ENCODE measurements at regions not wholly inside any gene's neighbourhood (a gene's known extent, or its start where the extent isn't known, plus 50 kb on each side); places are given as distances from the start of the nearest gene placed in this dataset.

DNA sequence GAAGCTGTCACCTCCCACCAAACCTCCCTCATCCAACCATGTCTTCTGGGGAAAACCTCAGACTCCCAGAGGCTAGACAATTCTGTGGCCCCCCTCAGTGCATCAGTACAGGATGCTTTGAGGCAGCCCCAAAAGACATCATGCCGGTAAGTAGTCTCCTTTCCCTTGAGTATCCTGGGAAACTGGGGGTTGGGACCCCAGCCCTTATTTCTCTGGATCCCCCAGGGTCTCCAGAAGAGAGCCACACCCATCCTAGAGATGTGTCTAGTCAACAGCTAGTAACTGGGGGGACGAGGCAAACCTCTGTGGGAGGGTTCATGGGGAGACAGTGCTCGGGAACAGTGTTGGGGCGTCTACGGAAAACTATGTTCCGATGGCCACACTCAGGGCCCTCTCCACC, 974.2 kb upstream of the TMEM132C start:
- FAIRE-seq (no peak), DNase-seq (no peak)
- TF ChIP-seq, protein P1, sequence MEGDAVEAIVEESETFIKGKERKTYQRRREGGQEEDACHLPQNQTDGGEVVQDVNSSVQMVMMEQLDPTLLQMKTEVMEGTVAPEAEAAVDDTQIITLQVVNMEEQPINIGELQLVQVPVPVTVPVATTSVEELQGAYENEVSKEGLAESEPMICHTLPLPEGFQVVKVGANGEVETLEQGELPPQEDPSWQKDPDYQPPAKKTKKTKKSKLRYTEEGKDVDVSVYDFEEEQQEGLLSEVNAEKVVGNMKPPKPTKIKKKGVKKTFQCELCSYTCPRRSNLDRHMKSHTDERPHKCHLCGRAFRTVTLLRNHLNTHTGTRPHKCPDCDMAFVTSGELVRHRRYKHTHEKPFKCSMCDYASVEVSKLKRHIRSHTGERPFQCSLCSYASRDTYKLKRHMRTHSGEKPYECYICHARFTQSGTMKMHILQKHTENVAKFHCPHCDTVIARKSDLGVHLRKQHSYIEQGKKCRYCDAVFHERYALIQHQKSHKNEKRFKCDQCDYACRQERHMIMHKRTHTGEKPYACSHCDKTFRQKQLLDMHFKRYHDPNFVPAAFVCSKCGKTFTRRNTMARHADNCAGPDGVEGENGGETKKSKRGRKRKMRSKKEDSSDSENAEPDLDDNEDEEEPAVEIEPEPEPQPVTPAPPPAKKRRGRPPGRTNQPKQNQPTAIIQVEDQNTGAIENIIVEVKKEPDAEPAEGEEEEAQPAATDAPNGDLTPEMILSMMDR (IDR thresholded peaks at IDR 0.05; ENCODE audit: borderline replicate concordance, extremely low read depth, insufficient read depth): no peak
- H3K27me3 ChIP-seq (ENCODE audit: control insufficient read depth, insufficient read depth, low read length): no peaks in the 10 kb centered on the region
- no peak overlapping the region for H3K4me3 ChIP-seq (ENCODE audit: low read length in 3 of 3)
- intact Hi-C loops (cut with DNase I): no loop called here
- H3K9ac ChIP-seq (ENCODE audit: low read length in 3 of 3): no peak overlapping the region
- no peaks in the 10 kb centered on the region for H3K4me1 ChIP-seq (ENCODE audit: control insufficient read depth in 2 of 3, insufficient read depth in 2 of 3, low read depth in 1 of 3, low read length in 3 of 3)
- no peak overlapping the region for H3K27ac ChIP-seq (ENCODE audit: low read depth in 2 of 2, low read length in 2 of 2)
- no peaks in the 10 kb centered on the region for H3K36me3 ChIP-seq (ENCODE audit: control insufficient read depth in 2 of 3, insufficient read depth in 3 of 3, low read length in 3 of 3)
- H3K9me3 ChIP-seq (ENCODE audit: control insufficient read depth in 2 of 3, insufficient read depth in 1 of 3, low read length in 3 of 3): no peaks in the 10 kb centered on the region

DNA sequence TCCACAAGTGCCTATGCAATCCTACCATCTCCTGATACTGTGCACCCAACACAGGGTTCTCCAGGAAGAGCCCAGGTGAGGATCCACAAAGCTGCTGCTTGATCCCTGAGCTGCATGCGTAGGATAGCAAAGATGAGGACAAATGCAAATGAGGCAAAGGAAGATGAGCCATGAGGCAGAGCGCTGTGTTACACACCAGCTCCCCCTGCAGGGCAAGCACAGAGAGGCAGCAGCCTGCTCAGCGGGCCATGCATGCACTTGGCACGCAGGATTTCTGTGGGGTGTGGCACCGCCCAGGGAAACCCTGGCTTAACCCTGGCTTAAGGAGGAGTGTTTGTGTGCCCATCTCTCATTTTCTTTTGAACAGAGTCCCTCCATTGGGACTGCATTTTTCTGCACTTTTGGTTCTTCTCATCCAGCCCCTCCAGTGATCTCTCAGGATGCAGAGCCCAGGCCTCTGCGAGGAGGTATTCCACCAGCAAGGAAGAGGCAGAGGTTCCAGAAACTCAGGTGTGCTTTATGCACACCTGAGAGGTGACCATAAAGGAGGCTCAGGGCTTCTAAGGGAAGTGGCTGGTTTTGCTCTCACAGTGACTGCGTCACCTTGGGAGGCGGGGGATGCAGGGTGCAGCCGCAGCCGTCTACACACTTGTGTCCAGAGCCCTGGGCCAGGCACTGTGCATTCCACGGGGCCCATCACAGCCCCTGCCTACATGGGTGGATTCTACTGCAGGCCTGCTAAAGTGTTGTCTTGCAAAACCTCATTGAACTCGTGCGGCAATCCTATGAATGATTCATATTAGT, 973.3 kb upstream of the TMEM132C start:
- FAIRE-seq (no peak), DNase-seq (peak in 3 of 5 donors; percentile 25 to 49 (median 44))
- no peak overlapping the region for H3K27ac ChIP-seq (ENCODE audit: low read depth in 2 of 2, low read length in 2 of 2)
- no peak overlapping the region for H3K9ac ChIP-seq (ENCODE audit: low read length in 3 of 3)
- no peaks in the 10 kb centered on the region for H3K4me1 ChIP-seq (ENCODE audit: control insufficient read depth in 2 of 3, insufficient read depth in 2 of 3, low read depth in 1 of 3, low read length in 3 of 3)
- intact Hi-C loops (cut with DNase I): no loop called here
- no peak overlapping the region for H3K4me3 ChIP-seq (ENCODE audit: low read length in 3 of 3)
- H3K27me3 ChIP-seq (ENCODE audit: control insufficient read depth, insufficient read depth, low read length): no peaks in the 10 kb centered on the region
- H3K36me3 ChIP-seq (ENCODE audit: control insufficient read depth in 2 of 3, insufficient read depth in 3 of 3, low read length in 3 of 3): no peaks in the 10 kb centered on the region
- H3K9me3 ChIP-seq (ENCODE audit: control insufficient read depth in 2 of 3, insufficient read depth in 1 of 3, low read length in 3 of 3): no peaks in the 10 kb centered on the region
- TF ChIP-seq, protein P1 (IDR thresholded peaks at IDR 0.05; ENCODE audit: borderline replicate concordance, extremely low read depth, insufficient read depth): peak; percentile 75

DNA sequence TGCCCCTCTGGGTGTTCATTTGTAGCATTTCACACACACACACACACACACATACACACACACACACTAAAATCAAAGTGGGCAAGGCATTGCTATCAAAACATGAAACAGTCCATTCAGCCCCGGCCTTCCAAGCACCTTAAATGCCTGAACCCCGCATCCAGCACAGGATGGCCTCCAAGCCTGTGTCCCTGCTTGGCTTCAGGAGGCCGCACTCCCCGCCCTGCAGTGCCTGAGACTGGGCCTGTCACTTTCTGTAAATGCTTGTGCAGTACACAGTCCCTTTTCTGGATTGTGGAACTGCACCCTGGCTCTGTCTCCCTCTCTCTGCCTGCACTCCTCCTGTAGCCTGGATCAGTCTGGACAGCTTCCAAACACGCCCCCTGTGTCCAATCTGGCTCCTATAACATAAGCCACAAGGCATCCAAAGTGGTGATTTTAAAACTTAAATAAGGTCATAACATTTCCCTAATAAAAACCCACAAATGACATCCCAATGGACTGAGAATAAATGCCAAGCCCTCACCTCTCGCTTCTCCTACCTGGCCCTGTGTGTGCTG, 972.2 kb upstream of the TMEM132C start:
- intact Hi-C loops (cut with DNase I): no loop called here
- TF ChIP-seq, protein P1 (IDR thresholded peaks at IDR 0.05; ENCODE audit: borderline replicate concordance, extremely low read depth, insufficient read depth): no peak
- Histone ChIP-seq H3K36me3 (ENCODE audit: control insufficient read depth in 2 of 3, insufficient read depth in 3 of 3, low read length in 3 of 3) (no peaks in the 10 kb centered on the region), H3K27me3 (ENCODE audit: control insufficient read depth, insufficient read depth, low read length) (no peaks in the 10 kb centered on the region), H3K27ac (ENCODE audit: low read depth in 2 of 2, low read length in 2 of 2) (no peak overlapping the region), H3K4me1 (ENCODE audit: control insufficient read depth in 2 of 3, insufficient read depth in 2 of 3, low read depth in 1 of 3, low read length in 3 of 3) (no peaks in the 10 kb centered on the region), H3K9me3 (ENCODE audit: control insufficient read depth in 2 of 3, insufficient read depth in 1 of 3, low read length in 3 of 3) (no peaks in the 10 kb centered on the region), H3K4me3 (ENCODE audit: low read length in 3 of 3) (no peak overlapping the region), H3K9ac (ENCODE audit: low read length in 3 of 3) (no peak overlapping the region)
- FAIRE-seq: no peak
- DNase-seq: no peak
